Muscle of leg (tissue), 3 donors: ENCODE measurements at regions not wholly inside any gene's neighbourhood (a gene's known extent, or its start where the extent isn't known, plus 50 kb on each side); places are given as distances from the start of the nearest gene placed in this dataset.

Experiments
- DNase-seq: peaks from one replicate; pipeline ENCODE4 v3.0.0; 2013
- H3K27ac ChIP-seq: one replicate; pipeline ENCODE4 v1.5.1; 2013; ENCODE audit warnings: mild to moderate bottlenecking, low read length, control low read depth
- H3K27me3 ChIP-seq: one replicate; pipeline ENCODE4 v1.6.1; 2013; ENCODE audit warnings: low read length; ENCODE audit not compliant: control insufficient read depth, insufficient read depth
- H3K36me3 ChIP-seq: one replicate; pipeline ENCODE4 v1.6.1; 2013; ENCODE audit warnings: low read length; ENCODE audit not compliant: control insufficient read depth, insufficient read depth
- H3K4me1 ChIP-seq: one replicate; pipeline ENCODE4 v1.6.1; 2013; ENCODE audit warnings: low read length; ENCODE audit not compliant: control insufficient read depth, insufficient read depth
- H3K4me3 ChIP-seq: one replicate; pipeline ENCODE4 v1.5.1; 2013; ENCODE audit warnings: low read length, control low read depth
- H3K9me3 ChIP-seq: replicated peaks from 2 replicates; pipeline ENCODE4 v1.6.1; 2013; ENCODE audit warnings: low read depth, low read length; ENCODE audit not compliant: control insufficient read depth
- WGBS: methylation state at CpG from one replicate; pipeline ENCODE4 v1.1.5; 2013; ENCODE audit warnings: missing lambda C conversion rate; ENCODE audit not compliant: insufficient coverage; 5-methylcytosine and 5-hydroxymethylcytosine counted together

DNA sequence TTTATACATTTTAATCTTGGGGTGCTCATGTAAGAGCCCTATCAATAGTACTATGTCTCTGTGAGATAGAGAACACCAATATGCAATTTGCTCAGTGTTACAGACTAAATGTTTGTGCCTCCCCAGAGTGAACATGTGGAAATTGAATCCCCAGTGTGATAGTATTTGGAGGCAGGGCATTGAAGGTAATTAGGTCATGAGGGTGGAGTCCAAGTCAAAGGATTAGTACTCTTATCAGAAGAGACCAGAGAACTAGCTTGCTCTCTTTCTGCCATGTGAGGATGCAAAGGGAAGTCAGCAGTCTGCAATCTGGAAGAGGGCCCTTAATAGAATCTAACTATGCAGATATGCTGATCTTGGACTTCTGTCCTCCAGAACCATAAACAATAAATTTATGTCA is 1317.0 kb downstream of the STIM2 start:
- Histone ChIP-seq H3K27ac (no peak overlapping the region), H3K4me3 (no peak overlapping the region), H3K27me3 (no peaks in the 10 kb centered on the region), H3K9me3 (no peaks in the 10 kb centered on the region), H3K36me3 (no peaks in the 10 kb centered on the region), H3K4me1 (no peaks in the 10 kb centered on the region)
- DNase-seq = no peak

DNA sequence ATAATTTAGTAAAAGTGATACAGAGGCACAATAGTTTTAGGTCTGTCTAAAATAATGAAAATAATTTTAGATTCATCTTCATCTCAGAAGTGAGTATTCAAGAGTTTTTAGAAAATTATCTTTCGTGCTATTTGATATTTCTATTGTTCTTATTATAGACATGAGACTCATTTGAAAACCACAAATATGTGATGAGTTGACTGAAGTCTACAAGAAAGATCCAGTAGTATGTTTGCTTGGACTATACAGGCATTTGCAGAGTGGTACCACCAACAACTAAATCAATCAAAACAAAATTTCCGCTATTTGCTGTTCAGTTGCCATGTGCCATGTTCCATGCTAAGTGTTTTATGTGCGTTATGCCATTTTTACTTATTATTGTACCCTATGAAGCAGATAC is 1318.5 kb downstream of the STIM2 start:
- Histone ChIP-seq H3K36me3 (no peaks in the 10 kb centered on the region), H3K27ac (no peak overlapping the region), H3K4me1 (no peaks in the 10 kb centered on the region), H3K4me3 (no peak overlapping the region), H3K9me3 (no peaks in the 10 kb centered on the region), H3K27me3 (no peaks in the 10 kb centered on the region)
- no peak for DNase-seq
- WGBS = no CpG with 5 or more reads among the region's 3 CpGs

DNA sequence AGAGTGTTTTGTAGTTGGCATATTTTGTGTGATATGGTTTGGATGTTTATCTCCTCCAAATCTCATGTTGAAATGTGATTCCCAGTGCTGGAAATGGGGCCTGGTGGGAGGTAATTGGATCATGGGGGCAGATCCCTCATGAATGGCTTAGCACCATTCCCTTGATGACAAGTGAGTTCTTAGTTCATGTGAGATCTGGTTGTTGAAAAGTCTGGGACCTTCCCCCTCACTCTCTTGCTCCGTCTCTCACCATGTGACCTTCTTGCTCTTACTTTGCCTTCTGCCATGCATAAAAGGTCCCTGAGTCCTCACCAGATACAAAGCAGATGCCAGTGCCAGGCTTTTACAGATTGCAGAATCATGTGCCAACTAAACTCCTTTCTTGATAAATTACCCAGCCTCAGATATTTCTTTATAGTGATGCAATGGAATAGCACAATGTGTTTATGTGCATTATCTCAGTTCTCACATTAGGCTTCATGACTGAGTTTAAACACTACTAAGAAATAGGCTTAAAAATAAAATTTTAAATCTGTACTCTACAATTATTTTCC is 1348.8 kb downstream of the STIM2 start:
- no peaks in the 10 kb centered on the region for H3K27me3 ChIP-seq
- H3K4me3 ChIP-seq = no peak overlapping the region
- H3K36me3 ChIP-seq = no peaks in the 10 kb centered on the region
- peaks cover 3% of the 10 kb centered on the region for H3K9me3 ChIP-seq
- no peaks in the 10 kb centered on the region for H3K4me1 ChIP-seq
- DNase-seq = no peak
- no peak overlapping the region for H3K27ac ChIP-seq
- WGBS = no CpG with 5 or more reads among the region's 1 CpG

DNA sequence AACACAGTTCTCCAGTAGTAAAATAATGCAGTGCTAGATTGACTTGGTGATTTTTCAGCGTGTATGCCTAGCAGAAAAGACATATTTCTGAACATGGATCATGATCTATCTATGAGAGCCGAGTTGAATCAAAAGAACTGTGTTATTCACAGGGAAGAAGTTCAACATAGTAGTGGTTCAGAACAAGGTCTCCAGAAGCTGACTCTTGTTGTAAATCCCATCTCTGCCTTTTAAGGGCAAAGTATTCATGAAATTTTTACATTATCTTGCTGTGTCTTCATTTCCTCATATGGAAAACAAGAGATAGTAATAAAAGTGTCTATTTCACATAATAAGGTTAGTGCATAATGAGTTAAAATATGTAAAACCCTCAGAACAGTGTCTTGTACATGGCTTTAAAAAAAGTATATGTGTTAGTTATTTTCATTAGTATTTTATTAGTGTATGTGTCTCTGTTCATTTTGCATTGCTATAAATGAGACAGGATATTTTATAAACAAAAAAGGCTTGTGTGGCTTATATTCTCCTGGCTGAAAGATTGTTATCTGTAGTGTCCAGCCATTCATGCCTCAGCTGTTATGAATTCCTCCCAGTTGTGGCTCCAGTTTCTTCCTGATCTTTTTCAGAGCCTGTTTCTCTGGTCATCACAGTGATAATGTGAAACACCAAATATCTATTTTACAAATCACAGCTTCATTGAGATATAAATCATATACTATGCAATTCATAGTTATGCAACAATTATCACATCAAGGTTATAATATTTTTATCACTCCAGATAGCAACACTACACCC is 1351.2 kb downstream of the STIM2 start:
- H3K36me3 ChIP-seq = no peaks in the 10 kb centered on the region
- H3K27ac ChIP-seq = no peak overlapping the region
- H3K4me3 ChIP-seq = no peak overlapping the region
- H3K27me3 ChIP-seq = no peaks in the 10 kb centered on the region
- no CpG with 5 or more reads among the region's 2 CpGs for WGBS
- no peaks in the 10 kb centered on the region for H3K9me3 ChIP-seq
- no peak for DNase-seq
- H3K4me1 ChIP-seq = no peaks in the 10 kb centered on the region

DNA sequence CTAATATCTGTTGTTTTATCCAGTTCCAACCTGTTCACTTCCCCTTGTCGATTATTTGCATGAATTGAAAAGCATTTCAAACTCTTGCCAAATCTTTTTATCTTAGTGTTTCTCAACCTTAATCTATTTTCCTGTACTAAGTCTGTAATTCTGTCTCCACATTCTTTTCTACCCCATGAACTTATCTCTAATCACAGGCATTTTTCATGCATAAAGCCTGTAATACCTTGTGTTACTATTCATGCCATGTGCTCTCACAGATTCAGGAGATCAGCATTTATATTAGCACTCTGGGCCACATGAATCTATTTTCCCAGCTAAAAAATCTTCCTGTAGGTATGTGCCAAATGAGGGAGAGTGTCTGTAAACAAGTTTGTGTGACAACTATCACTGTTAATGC is 1360.9 kb downstream of the STIM2 start:
- Histone ChIP-seq H3K9me3 (no peaks in the 10 kb centered on the region), H3K27me3 (no peaks in the 10 kb centered on the region), H3K36me3 (no peaks in the 10 kb centered on the region), H3K4me3 (no peak overlapping the region), H3K4me1 (no peaks in the 10 kb centered on the region), H3K27ac (no peak overlapping the region)
- DNase-seq = no peak
- whole genome bisulfite sequencing = no CpG with 5 or more reads among the region's 1 CpG

DNA sequence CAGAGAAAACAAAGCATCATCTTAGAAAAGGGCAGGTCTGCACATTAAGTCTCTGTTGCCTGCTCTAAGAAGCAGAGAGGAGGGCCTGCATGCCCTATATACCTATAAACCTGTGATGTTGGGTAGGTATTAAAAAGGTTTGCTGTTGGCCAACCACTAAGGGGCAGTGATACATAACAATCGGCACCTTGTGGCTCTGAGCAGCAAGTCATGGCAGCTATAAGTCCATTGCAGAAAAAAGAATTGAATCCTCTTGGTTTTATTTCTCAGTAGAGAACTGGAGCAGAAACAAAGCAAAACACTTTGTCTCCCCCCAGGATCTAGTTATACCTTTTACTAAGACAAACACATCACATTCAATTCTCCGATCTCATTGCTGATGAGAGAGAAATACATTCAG is 1364.4 kb downstream of the STIM2 start:
- Histone ChIP-seq H3K36me3 (no peaks in the 10 kb centered on the region), H3K27ac (no peak overlapping the region), H3K9me3 (no peaks in the 10 kb centered on the region), H3K4me1 (no peaks in the 10 kb centered on the region), H3K4me3 (no peak overlapping the region), H3K27me3 (no peaks in the 10 kb centered on the region)
- WGBS = 50% methylated on average over 1 of the region's 2 CpGs
- peak; percentile 16 for DNase-seq

DNA sequence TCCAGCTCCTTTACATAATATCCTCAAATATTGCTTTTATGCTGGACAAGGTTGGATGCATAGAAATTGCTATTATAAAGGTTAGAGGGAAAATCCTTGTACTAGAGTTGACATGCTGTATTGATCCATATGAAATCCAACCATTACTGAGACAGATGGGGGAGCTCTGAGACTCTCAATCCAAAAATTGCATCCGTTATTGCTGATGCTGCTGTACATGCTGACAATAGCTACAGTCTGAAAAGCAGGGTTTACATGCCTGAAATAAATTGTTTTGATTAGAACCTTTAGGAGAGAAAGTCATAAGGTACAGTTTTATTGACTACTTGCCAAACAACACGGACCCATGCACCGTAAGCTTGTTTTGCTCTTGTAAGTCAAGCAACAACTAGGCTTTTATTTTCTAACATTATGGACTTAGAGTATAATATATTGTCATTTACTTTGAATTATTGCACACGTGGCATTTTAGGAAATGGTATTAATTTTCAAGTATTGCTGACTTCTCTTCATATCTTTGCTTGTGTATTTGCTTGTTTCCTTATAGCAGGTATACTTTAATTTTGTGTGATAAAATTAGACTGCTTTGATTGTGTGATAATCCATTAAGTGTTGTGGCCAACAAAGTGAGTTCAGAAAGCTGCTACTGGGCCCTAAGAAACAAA is 1365.2 kb downstream of the STIM2 start:
- Histone ChIP-seq H3K9me3 (no peaks in the 10 kb centered on the region), H3K36me3 (no peaks in the 10 kb centered on the region), H3K4me1 (no peaks in the 10 kb centered on the region), H3K4me3 (no peak overlapping the region), H3K27me3 (no peaks in the 10 kb centered on the region), H3K27ac (no peak overlapping the region)
- DNase-seq = peak; percentile 44
- WGBS = no CpG with 5 or more reads among the region's 4 CpGs

DNA sequence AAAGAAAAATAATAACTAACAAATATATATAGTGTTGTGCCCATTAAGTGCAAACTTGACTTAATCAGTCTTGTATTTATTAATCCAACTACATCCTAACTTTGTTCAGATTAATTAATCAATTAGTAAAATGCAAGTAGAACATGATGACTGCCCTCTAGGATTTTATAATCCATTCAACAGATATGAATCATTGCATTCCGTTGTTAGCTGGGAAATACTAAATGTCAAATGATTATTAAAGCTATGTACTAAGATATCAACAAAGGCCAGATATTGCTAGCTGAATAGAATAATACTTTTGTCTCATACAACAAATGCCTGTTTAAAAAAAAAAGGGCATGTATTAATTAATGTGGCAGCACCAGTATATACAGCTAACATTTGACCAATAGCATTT is 1366.3 kb downstream of the STIM2 start:
- H3K27ac ChIP-seq = no peak overlapping the region
- H3K4me1 ChIP-seq = no peaks in the 10 kb centered on the region
- no CpG with 5 or more reads among the region's 1 CpG for WGBS
- no peaks in the 10 kb centered on the region for H3K27me3 ChIP-seq
- H3K4me3 ChIP-seq = no peak overlapping the region
- no peak for DNase-seq
- no peaks in the 10 kb centered on the region for H3K9me3 ChIP-seq
- H3K36me3 ChIP-seq = no peaks in the 10 kb centered on the region

DNA sequence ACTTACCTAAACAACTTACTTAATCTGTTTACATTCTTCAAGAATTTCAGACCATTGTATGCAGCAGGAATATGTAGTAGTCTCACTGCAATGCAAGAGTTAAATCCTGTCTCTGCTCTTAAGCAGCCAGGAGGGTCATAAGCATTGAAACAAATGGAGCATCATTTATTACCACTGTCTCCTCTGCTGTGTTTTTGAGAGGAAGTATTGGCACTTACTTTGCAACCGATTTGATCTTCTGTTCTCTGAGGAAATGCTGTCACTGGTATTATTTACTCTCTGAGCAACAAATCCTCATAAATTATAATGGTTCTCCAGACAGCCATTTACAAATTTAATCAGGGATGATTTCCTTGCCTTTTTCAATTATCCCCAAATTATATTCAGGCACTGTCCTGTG is 1367.1 kb downstream of the STIM2 start:
- Histone ChIP-seq H3K4me3 (no peak overlapping the region), H3K36me3 (no peaks in the 10 kb centered on the region), H3K27ac (no peak overlapping the region), H3K4me1 (no peaks in the 10 kb centered on the region), H3K9me3 (no peaks in the 10 kb centered on the region), H3K27me3 (no peaks in the 10 kb centered on the region)
- WGBS = no CpG with 5 or more reads among the region's 1 CpG
- no peak for DNase-seq

DNA sequence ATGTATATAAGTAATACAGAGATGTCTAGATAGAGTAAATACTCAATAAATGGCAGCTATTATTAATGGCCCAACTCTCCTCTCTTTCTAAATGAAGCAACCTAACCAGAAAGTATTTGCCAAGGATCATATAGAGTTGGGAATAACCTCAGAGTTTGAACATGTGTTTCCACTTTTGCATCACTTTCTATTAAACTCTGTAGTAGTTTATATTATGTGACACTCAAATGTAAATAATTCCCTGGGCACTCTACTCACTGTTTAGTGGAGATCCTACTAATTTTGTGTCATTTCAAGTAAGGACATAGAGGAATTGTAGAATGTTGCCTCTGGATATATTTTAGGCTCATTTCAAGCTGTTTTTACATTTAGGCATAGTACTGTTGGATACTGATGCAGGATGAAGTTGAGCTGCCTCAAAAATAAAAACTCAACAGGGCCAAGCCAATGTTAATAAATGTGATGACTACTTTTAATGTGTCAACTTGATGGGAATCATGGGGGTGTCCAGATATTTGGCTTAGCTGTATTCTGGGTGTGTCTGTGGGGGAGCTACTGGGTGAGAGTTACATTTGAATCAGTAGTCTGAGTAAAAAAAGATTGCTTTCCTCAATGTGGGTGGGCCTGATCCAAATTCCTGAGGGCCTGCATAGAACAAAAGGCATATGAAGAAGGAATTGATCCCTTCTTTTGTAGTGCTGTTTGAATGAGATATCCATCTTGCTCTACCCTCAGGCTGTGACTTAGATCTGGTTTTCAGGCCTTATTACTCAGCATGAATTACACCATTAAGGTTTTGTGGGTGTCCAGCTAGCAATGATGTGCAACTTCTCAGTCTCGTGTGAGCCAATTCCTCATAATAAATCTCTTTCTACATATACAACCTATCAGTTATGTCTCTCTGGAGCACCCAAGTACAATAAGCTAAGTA is 1368.2 kb downstream of the STIM2 start:
- 80% methylated on average over 1 of the region's 1 CpG for WGBS
- Histone ChIP-seq H3K27ac (no peak overlapping the region), H3K36me3 (no peaks in the 10 kb centered on the region), H3K4me3 (no peak overlapping the region), H3K9me3 (no peaks in the 10 kb centered on the region), H3K27me3 (no peaks in the 10 kb centered on the region), H3K4me1 (no peaks in the 10 kb centered on the region)
- DNase-seq = peak; percentile 54
